Transverse colon (tissue), 4 donors: ENCODE measurements at regions not wholly inside any gene's neighbourhood (a gene's known extent, or its start where the extent isn't known, plus 50 kb on each side); places are given as distances from the start of the nearest gene placed in this dataset.

ENCODE experiments used
- DNase-seq: peaks from one replicate; pipeline ENCODE4 v3.0.0-alpha.2; 2019
- H3K27ac ChIP-seq, 4 donors: fragments of 200-600 bp; sonication (generic); 2 replicates each; pipeline ENCODE4 v1.5.1; 2016 to 2018; ENCODE audit warnings: inconsistent platforms in 4 of 4
- H3K27me3 ChIP-seq: fragments of 200-600 bp; sonication (generic); 2 replicates; pipeline ENCODE4 v1.5.1; 2017; ENCODE audit warnings: inconsistent platforms
- H3K36me3 ChIP-seq, 4 donors: fragments of 200-600 bp; sonication (generic); 2 replicates each; pipeline ENCODE4 v1.5.1; 2017 to 2019; ENCODE audit warnings: inconsistent platforms in 4 of 4
- H3K4me1 ChIP-seq, 4 donors: fragments of 200-600 bp; sonication (generic); 2 replicates each; pipeline ENCODE4 v1.5.1; 2017 to 2020; ENCODE audit warnings: inconsistent platforms in 4 of 4
- H3K4me3 ChIP-seq, 4 donors: fragments of 200-600 bp; sonication (generic); 1 replicate in 1 of 4; 2 replicates in 3 of 4; pipeline versions ENCODE4 v1.5.1 to v1.6.1; 2017 to 2019; ENCODE audit warnings: inconsistent platforms in 4 of 4
- H3K9me3 ChIP-seq, 2 donors: fragments of 200-600 bp; sonication (generic); 2 replicates each; pipeline ENCODE4 v1.5.1; 2017 to 2019; ENCODE audit warnings: inconsistent platforms in 2 of 2
- CTCF ChIP-seq, 5 experiments: fragments of 200-600 bp in 3 of 5; fragments of 450-650 bp in 2 of 5; sonication (generic) in 3 of 5; IDR thresholded peaks; 1 replicate in 2 of 5; 2 replicates in 3 of 5; pipeline ENCODE4 v1.5.1; 2016 to 2017; ENCODE audit warnings: antibody characterized with exemption in 5 of 5, inconsistent platforms in 3 of 5, mild to moderate bottlenecking in 2 of 5, moderate library complexity in 1 of 5
- EP300 ChIP-seq: sonication (generic); formaldehyde crosslinking; IDR thresholded peaks from one replicate; pipeline ENCODE4 v1.6.1; 2017; ENCODE audit warnings: antibody characterized with exemption, low read depth
- POLR2A ChIP-seq: fragments of 450-650 bp; IDR thresholded peaks from one replicate; pipeline ENCODE4 v1.6.1; 2016; ENCODE audit warnings: antibody characterized with exemption, mild to moderate bottlenecking, moderate library complexity
- POLR2AphosphoS5 ChIP-seq, 3 donors: sonication (generic); formaldehyde crosslinking; IDR thresholded peaks; one replicate each; pipeline ENCODE4 v1.6.1; 2016; ENCODE audit warnings: antibody characterized with exemption in 3 of 3
- WGBS, 2 donors: methylation state at CpG; one replicate each; pipeline ENCODE4 v1.1.5; 2018; ENCODE audit warnings: low coverage in 1 of 2; 5-methylcytosine and 5-hydroxymethylcytosine counted together
- in situ Hi-C, 4 donors: fragments of 200-750 bp; cut with MboI; loops; one replicate each; pipeline versions ENCODE4 v1.15.0 to v1.15.1; 2017; ENCODE audit warnings: low sequenced_read_pairs in 3 of 4, low pct_ligation_motif_present in 1 of 4, low pct_unique_long_range_greater_than_20kb in 1 of 4
- intact Hi-C: fragments of 100-400 bp; cut with DNase I; formaldehyde crosslinking; loops from one replicate; pipeline ENCODE4 v1.15.1; 2023; ENCODE audit warnings: low total_unique reads

DNA sequence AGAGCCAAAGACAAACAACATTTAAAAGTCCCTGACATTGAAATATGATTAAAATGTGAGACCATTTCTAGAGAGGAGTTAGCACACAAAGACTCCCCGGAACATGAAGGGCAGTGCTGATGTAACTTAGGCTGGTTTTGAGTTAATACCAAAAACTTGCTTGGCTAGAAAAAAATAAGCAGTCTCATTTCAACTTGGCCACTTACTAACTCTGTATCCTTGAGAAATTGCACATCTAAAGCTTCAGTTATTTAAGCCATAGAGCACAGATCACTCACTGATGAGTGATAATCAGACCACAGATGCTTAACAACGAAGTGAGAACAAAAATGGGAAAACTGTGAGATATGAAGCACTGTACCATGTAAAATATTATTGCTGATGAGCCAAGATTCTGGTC, 65.9 kb upstream of the MAOA start:
- in situ Hi-C loops: loop anchor here in 1 of 4 donors (10.0 kb wide), 1 partner anchor 55 kb away; no protein-coding TSS in a partner anchor
- Histone ChIP-seq H3K27me3 (no peaks in the 10 kb centered on the region), H3K4me1 (peaks cover 7 to 20% (median 11%) of the 10 kb centered on the region in 4 donors), H3K36me3 (no peaks in the 10 kb centered on the region), H3K27ac (peak overlapping the region; percentile 68 to 85 (median 80)), H3K4me3 (no peak overlapping the region), H3K9me3 (no peaks in the 10 kb centered on the region)
- intact Hi-C loops: no loop called here
- DNase-seq: no peak
- 38% methylated on average over 2 of the region's 2 CpGs; no CpG with 5 or more reads in 1 of the 2 donors for WGBS, 2 donors
- TF ChIP-seq EP300: no peak
- TF ChIP-seq POLR2AphosphoS5 (IDR thresholded peaks at IDR 0.05): no peak
- TF ChIP-seq POLR2A: no peak
- TF ChIP-seq CTCF (IDR thresholded peaks at IDR 0.05): no peak

- in situ Hi-C loops (loop anchor here in 1 of 4 donors (10.0 kb wide), 1 partner anchor 52 kb away; no protein-coding TSS in a partner anchor), intact Hi-C loops (no loop called here)
- DNase-seq: no peak
- no peaks in the 10 kb centered on the region for H3K9me3 ChIP-seq
- 71 to 90% methylated on average over 1 to 3 of the region's 3 CpGs for WGBS, 2 donors
- no peak overlapping the region for H3K27ac ChIP-seq
- no peaks in the 10 kb centered on the region for H3K36me3 ChIP-seq
- no peaks in the 10 kb centered on the region for H3K27me3 ChIP-seq
- peaks cover 5 to 15% (median 9%) of the 10 kb centered on the region in 4 donors for H3K4me1 ChIP-seq
- no peak overlapping the region for H3K4me3 ChIP-seq
- TF ChIP-seq POLR2A: no peak
- no peak for TF ChIP-seq POLR2AphosphoS5 (IDR thresholded peaks at IDR 0.05)
- no peak for TF ChIP-seq EP300
- no peak for TF ChIP-seq CTCF (IDR thresholded peaks at IDR 0.05)
Measured at GRCh38 chrX:43592597-43592996, 63.5 kb upstream of the MAOA start.

GRCh38 chrX:43595931-43596330, 60.2 kb upstream of the MAOA start:
- intact Hi-C loops (no loop called here), in situ Hi-C loops (loop anchor here in 1 of 4 donors (10.0 kb wide), 1 partner anchor 49 kb away; no protein-coding TSS in a partner anchor)
- Histone ChIP-seq H3K9me3 (no peaks in the 10 kb centered on the region), H3K4me3 (no peak overlapping the region), H3K27ac (no peak overlapping the region), H3K36me3 (no peaks in the 10 kb centered on the region), H3K4me1 (peaks cover 1 to 4% (median 1%) of the 10 kb centered on the region in 4 donors), H3K27me3 (no peaks in the 10 kb centered on the region)
- DNase-seq: no peak
- TF ChIP-seq POLR2AphosphoS5 (IDR thresholded peaks at IDR 0.05): no peak
- no peak for TF ChIP-seq POLR2A
- no peak for TF ChIP-seq CTCF (IDR thresholded peaks at IDR 0.05)
- TF ChIP-seq EP300: no peak

DNA sequence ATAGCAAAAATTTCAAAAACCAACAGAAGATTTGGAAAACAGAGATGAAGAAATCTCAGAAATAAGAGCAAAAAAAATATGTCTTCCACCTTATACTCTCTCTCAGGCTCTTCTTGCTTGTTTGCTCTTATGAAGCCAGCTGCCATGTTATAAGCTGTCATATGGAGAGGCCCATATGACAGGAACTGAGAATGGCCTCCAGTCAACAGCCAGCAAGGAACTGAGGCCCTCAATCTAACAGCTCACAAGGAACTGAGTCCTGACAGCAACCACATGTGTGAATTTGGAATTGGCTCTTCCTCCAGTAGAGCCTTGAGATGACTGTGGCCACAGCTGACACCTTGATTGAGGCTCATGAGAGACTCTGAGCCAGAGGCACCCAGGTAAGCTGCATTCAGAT, 51.3 kb upstream of the MAOA start:
- Histone ChIP-seq H3K27ac (no peak overlapping the region), H3K9me3 (no peaks in the 10 kb centered on the region), H3K4me1 (no peaks in the 10 kb centered on the region), H3K36me3 (no peaks in the 10 kb centered on the region), H3K4me3 (no peak overlapping the region), H3K27me3 (no peaks in the 10 kb centered on the region)
- DNase-seq: no peak
- in situ Hi-C loops: no loop called here
- no peak for TF ChIP-seq POLR2AphosphoS5 (IDR thresholded peaks at IDR 0.05)
- no peak for TF ChIP-seq POLR2A
- TF ChIP-seq EP300: no peak
- no peak for TF ChIP-seq CTCF (IDR thresholded peaks at IDR 0.05)
- intact Hi-C loops: no loop called here
